B cell (primary cell): ENCODE measurements at regions not wholly inside any gene's neighbourhood (a gene's known extent, or its start where the extent isn't known, plus 50 kb on each side); places are given as distances from the start of the nearest gene placed in this dataset.

Experiments used
- ATAC-seq: fragments of 200-7000 bp; cut with Tn5 transposase; one replicate; pipeline ENCODE4 v1.10.0; 2021; ENCODE audit warnings: low read depth, mild to moderate bottlenecking, moderate number of reproducible peaks, moderate library complexity
- CTCF ChIA-PET: fragments of 350-600 bp; sonication (Branson Sonifier 250); formaldehyde crosslinking; loops from one replicate; lab custom pipeline; 2021; ENCODE audit warnings: antibody characterized with exemption, inconsistent platforms; lab: Charles Lee
- POLR2A ChIA-PET: fragments of 350-600 bp; sonication (Branson Sonifier 250); formaldehyde crosslinking; loops from one replicate; lab custom pipeline; 2021; ENCODE audit warnings: antibody characterized with exemption; lab: Charles Lee
- DNase-seq: peaks from one replicate; pipeline ENCODE4 v3.0.0; 2013
- H2AFZ ChIP-seq: 2 replicates; pipeline ENCODE4 v1.6.1; 2012; ENCODE audit warnings: mild to moderate bottlenecking, low read depth, low read length; ENCODE audit not compliant: insufficient read depth, poor library complexity, severe bottlenecking
- H3K27ac ChIP-seq, 2 donors: 1 replicate in 1 of 2; 2 replicates in 1 of 2; pipeline ENCODE4 v1.5.1; 2012 to 2013; ENCODE audit warnings: low read length in 2 of 2, mild to moderate bottlenecking in 2 of 2, moderate library complexity in 1 of 2
- H3K27me3 ChIP-seq, 4 experiments: fragments of 200-600 bp in 1 of 4; sonication (generic) in 1 of 4; replicated peaks in 1 of 4; 1 replicate in 2 of 4; 2 replicates in 2 of 4; pipeline versions ENCODE4 v1.6.1 to v1.7.0; 2013 to 2016; ENCODE audit warnings: low read length in 3 of 4, mild to moderate bottlenecking in 2 of 4, mixed read lengths in 1 of 4, moderate library complexity in 1 of 4; ENCODE audit not compliant: insufficient read depth in 4 of 4, control insufficient read depth in 3 of 4; ENCODE audit errors: control extremely low read depth in 1 of 4
- H3K36me3 ChIP-seq, 2 experiments: replicated peaks in 1 of 2; 1 replicate in 1 of 2; 2 replicates in 1 of 2; pipeline versions ENCODE4 v1.6.1 to v1.7.1; 2013; ENCODE audit warnings: low read length in 1 of 2; ENCODE audit not compliant: insufficient read depth in 2 of 2, control insufficient read depth in 1 of 2; ENCODE audit errors: control extremely low read depth in 1 of 2, extremely low read depth in 1 of 2
- H3K4me1 ChIP-seq, 2 donors: fragments of 200-600 bp in 1 of 2; sonication (generic) in 1 of 2; 1 replicate in 1 of 2; 2 replicates in 1 of 2; pipeline versions ENCODE4 v1.5.1 to v1.6.1; 2013 to 2017; ENCODE audit warnings: low read length in 2 of 2; ENCODE audit not compliant: control insufficient read depth in 2 of 2, insufficient read depth in 2 of 2
- H3K4me2 ChIP-seq: replicated peaks from 2 replicates; pipeline ENCODE3; 2012; ENCODE audit warnings: mild to moderate bottlenecking, low read depth, low read length; ENCODE audit not compliant: poor library complexity, severe bottlenecking
- H3K4me3 ChIP-seq, 5 experiments: fragments of 200-600 bp in 1 of 5; sonication (generic) in 1 of 5; 1 replicate in 3 of 5; 2 replicates in 2 of 5; pipeline versions ENCODE4 v1.5.1 to v1.7.0; 2011 to 2016; ENCODE audit warnings: low read length in 4 of 5, mild to moderate bottlenecking in 4 of 5, low read depth in 2 of 5, control low read depth in 1 of 5, moderate library complexity in 1 of 5; ENCODE audit not compliant: insufficient read depth in 1 of 5; ENCODE audit errors: control extremely low read depth in 1 of 5, extremely low read depth in 1 of 5
- H3K79me2 ChIP-seq: fragments of 200-600 bp; sonication (generic); one replicate; pipeline ENCODE4 v1.6.0; 2016; ENCODE audit warnings: low read length; ENCODE audit not compliant: control insufficient read depth, insufficient read depth
- H3K9ac ChIP-seq: fragments of 200-600 bp; sonication (generic); 2 replicates; pipeline ENCODE4 v1.6.1; 2017; ENCODE audit warnings: mild to moderate bottlenecking, low read length, moderate library complexity
- H3K9me3 ChIP-seq, 3 donors: one replicate each; pipeline versions ENCODE4 v1.6.1 to v1.7.1; 2013; ENCODE audit warnings: low read length in 2 of 3; ENCODE audit not compliant: control insufficient read depth in 2 of 3, insufficient read depth in 1 of 3; ENCODE audit errors: control extremely low read depth in 1 of 3
- H4K20me1 ChIP-seq: 2 replicates; pipeline ENCODE4 v1.6.0; 2012; ENCODE audit warnings: mild to moderate bottlenecking, low read length; ENCODE audit not compliant: insufficient read depth, control insufficient read depth, poor library complexity, severe bottlenecking
- H3K27ac Mint-ChIP-seq: one replicate; pipeline ENCODE4 v1.8.0; 2021; ENCODE audit warnings: mixed read lengths
- H3K27me3 Mint-ChIP-seq: one replicate; pipeline ENCODE4 v1.8.0; 2021; ENCODE audit warnings: mixed read lengths
- H3K4me1 Mint-ChIP-seq: one replicate; pipeline ENCODE4 v1.8.0; 2021; ENCODE audit warnings: mixed read lengths
- H3K4me3 Mint-ChIP-seq: one replicate; pipeline ENCODE4 v1.8.0; 2021; ENCODE audit warnings: mixed read lengths
- H3K9me3 Mint-ChIP-seq: one replicate; pipeline ENCODE4 v1.8.0; 2022; ENCODE audit warnings: mixed read lengths; ENCODE audit not compliant: insufficient read depth
- CTCF ChIP-seq: fragments of 200-600 bp; IDR thresholded peaks from one replicate; pipeline ENCODE4 v1.8.0; 2022; ENCODE audit warnings: antibody characterized with exemption, mild to moderate bottlenecking
- EZH2 ChIP-seq: IDR thresholded peaks from 2 replicates; pipeline ENCODE4 v1.6.1; 2012; ENCODE audit warnings: borderline replicate concordance, low read depth, mild to moderate bottlenecking, moderate library complexity, low read length; ENCODE audit not compliant: insufficient read depth, poor library complexity, severe bottlenecking
- intact Hi-C: fragments of 100-400 bp; cut with micrococcal nuclease; formaldehyde crosslinking; loops from one replicate; pipeline ENCODE4 v1.10.0; 2022

GRCh38 chr2:150383587-150383986 is 103.9 kb downstream of the RND3 start:
- no peak overlapping the region for H3K4me3 ChIP-seq
- ATAC-seq (no peak), DNase-seq (no peak)
- no peaks in the 10 kb centered on the region for H3K79me2 ChIP-seq
- no peaks in the 10 kb centered on the region for H3K4me1 ChIP-seq
- no peak overlapping the region for H3K27ac Mint-ChIP-seq
- POLR2A ChIA-PET = no interaction called here
- TF ChIP-seq CTCF = no peak
- TF ChIP-seq EZH2 = no peak
- H3K27me3 ChIP-seq = no peaks in the 10 kb centered on the region
- H3K27me3 Mint-ChIP-seq = no peaks in the 10 kb centered on the region
- H4K20me1 ChIP-seq = no peaks in the 10 kb centered on the region
- no peak overlapping the region for H2AFZ ChIP-seq
- peaks cover 0 to 4% (median 0%) of the 10 kb centered on the region in 3 donors for H3K9me3 ChIP-seq
- no peak overlapping the region for H3K9ac ChIP-seq
- H3K27ac ChIP-seq = no peak overlapping the region
- H3K4me2 ChIP-seq = no peak overlapping the region
- CTCF ChIA-PET = no interaction called here
- H3K36me3 ChIP-seq = no peaks in the 10 kb centered on the region
- intact Hi-C loops = no loop called here
- H3K9me3 Mint-ChIP-seq = peaks cover 10% of the 10 kb centered on the region
- H3K4me3 Mint-ChIP-seq = no peak overlapping the region
- H3K4me1 Mint-ChIP-seq = no peaks in the 10 kb centered on the region

DNA sequence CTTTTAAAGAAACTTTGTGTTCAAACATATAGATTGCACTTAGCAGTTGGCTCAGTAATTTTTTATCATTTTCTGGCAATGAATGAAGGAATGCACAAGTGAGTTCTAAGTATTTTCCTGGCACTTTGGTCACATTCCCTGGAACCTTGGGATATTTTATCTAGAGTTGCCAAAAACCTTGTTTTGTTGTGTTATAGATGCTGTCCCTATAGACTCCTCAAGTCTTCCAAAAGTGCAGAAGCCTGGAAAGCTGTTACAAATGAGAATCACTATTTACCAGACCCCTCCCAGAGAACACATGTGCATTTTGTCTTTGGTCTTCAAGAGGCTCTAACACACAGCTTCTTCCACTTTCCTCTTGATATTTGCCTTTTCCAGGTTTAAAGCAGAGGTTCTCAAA is 108.3 kb downstream of the RND3 start:
- no peak overlapping the region for H3K27ac Mint-ChIP-seq
- no peak overlapping the region for H3K27ac ChIP-seq
- no peak for TF ChIP-seq EZH2
- TF ChIP-seq CTCF = no peak
- ChIA-PET CTCF (no interaction called here), POLR2A (no interaction called here)
- no peaks in the 10 kb centered on the region for H3K27me3 ChIP-seq
- no peaks in the 10 kb centered on the region for H3K4me1 ChIP-seq
- no peak overlapping the region for H3K9ac ChIP-seq
- H3K27me3 Mint-ChIP-seq = no peaks in the 10 kb centered on the region
- peaks cover 0 to 4% (median 0%) of the 10 kb centered on the region in 3 donors for H3K9me3 ChIP-seq
- H3K4me3 Mint-ChIP-seq = no peak overlapping the region
- no peaks in the 10 kb centered on the region for H3K36me3 ChIP-seq
- no peak overlapping the region for H3K4me3 ChIP-seq
- H3K9me3 Mint-ChIP-seq = peaks cover 7% of the 10 kb centered on the region
- DNase-seq = no peak
- no peaks in the 10 kb centered on the region for H3K4me1 Mint-ChIP-seq
- ATAC-seq = no peak
- H4K20me1 ChIP-seq = no peaks in the 10 kb centered on the region
- no peak overlapping the region for H3K4me2 ChIP-seq
- no peak overlapping the region for H2AFZ ChIP-seq
- H3K79me2 ChIP-seq = no peaks in the 10 kb centered on the region
- intact Hi-C loops = no loop called here
